COLO668 (cell line): ENCODE measurements at regions not wholly inside any gene's neighbourhood (a gene's known extent, or its start where the extent isn't known, plus 50 kb on each side); places are given as distances from the start of the nearest gene placed in this dataset.

ENCODE experiments used
- DNase-seq: peaks from one replicate; lab custom pipeline; 2025; ENCODE audit not compliant: unreplicated experiment; lab: John Stamatoyannopoulos, UW

DNA sequence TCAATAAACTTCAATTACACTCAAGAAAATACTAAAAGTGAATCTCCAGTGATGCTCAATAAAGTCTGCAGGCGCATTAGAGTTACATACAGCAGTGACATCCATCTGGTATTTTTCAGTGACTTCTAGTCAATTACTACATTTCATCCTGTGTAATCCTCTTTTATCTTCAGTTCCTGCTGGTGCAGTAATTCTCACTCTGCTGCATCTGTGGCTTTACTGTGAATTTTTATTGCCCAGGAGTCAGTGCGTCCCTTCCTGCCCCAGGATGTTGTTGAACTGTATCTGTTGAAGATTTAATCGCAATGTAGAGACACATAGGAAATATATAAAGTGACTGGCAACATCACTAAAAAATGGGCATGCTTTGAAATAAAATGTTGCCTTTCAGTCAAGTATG is 196.3 kb upstream of the TMTC4 start:
- DNase-seq = no peak

DNA sequence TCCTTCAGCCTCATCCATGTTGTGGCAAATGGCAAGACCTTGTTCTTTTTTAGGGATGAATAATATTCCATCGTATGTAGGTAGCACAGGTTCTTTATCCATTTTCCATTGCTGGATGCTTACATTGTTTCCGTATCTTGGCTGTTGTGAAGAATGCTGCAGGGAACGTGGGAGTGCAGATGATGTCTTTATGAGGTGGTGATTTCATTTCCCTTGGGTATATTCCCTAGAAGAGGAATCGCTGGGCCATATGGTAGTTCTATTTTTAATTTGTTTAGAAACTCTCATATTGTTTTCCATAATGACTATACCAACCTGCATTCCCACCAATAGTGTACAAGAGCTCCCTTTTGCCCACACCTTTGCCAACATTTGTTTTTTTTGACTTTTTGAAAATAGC is 186.3 kb upstream of the TMTC4 start:
- no peak for DNase-seq

DNA sequence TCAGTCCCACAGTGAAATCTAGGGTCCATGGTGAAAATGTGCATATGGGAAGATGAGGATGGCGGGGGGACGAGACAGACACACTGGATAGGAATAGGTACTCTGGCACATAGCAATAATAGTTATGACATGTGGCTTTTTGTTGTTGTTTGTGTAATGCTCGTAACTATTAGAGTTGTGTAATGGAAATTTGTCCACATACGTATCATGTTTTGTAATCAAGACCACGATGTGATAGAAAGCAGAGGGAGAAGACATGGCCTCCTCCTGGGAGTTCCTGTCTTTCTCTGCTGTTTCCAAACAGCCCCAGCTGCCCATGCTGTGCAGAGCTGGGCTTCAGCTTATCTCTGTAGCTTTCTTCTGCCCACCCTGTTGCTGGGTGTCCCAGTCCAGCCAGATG is 185.3 kb upstream of the TMTC4 start:
- DNase-seq = no peak

DNA sequence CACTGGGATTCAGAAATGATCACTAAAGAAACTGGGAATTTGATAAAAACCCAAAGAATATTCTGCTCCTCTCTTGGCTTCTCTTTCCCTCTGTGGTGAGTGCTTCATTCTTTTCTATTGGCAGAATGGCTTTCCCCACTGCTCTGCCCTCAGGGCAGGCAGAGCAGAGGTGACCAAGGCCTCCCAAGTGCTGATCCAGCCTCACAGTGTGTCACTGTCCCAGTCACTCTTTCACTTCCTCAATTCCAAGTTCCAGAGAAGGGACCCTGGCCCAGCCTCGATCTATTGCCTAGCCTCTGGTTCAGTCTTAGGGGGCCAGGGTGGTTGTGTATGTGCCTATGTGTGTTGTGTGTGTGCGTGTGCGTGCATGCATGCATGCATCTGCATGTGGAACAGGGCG is 180.6 kb upstream of the TMTC4 start:
- DNase-seq = no peak

DNA sequence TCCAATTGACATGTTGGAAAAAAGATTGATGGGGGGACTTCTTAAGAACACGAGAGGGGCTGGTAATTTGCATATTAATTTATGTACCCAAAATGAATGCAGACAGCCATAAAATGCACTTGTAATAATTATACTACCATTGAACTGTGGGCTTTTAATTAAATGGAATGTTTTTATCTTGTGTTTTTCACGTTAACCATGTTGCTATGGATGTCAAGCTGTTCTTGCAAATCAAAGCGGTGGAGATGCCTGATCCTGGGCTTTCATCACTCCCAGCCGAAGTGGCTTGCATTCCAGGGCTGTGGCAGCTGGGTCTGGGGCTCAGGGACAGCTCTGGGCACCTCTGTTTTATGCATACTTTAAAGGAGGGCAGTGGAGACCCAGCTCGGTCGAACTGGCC is 179.4 kb upstream of the TMTC4 start:
- no peak for DNase-seq

DNA sequence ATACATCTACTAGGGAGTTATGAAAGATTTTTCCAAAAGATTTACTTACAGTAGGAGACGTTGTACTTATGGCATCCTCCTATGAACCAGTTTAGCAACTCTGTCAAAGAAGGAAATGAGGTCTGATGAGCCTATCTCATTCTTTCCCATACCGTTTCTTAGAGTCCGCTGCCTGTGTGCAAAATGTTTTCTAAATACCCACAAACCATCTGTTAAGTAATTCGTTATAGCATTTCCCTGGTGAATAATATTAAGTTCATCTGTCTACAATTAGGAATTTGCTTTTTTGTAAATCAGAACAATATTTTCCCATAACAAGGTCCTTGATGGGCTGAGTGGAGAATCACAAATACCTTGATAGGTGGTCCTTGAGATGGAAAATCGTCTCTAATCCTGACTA is 178.8 kb upstream of the TMTC4 start:
- DNase-seq = no peak

DNA sequence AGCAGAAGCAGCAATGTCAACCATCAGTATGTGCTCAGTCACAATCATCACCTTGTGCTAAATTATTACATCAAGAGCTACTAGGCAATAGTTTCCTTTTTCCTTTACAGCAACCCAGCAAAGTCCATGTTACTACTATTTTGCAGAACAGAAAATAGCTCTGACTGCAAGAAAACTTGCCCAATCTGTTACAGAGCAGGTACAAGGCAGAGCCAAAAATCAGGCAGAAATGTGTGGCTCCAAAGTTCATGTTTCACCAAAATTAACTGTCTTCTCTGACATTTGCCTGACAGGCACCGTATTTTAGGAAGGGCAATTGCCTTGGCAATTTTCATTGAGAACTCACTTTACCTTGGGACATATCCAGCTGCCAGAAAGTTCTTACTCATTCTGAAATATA is 177.6 kb upstream of the TMTC4 start:
- DNase-seq = no peak

DNA sequence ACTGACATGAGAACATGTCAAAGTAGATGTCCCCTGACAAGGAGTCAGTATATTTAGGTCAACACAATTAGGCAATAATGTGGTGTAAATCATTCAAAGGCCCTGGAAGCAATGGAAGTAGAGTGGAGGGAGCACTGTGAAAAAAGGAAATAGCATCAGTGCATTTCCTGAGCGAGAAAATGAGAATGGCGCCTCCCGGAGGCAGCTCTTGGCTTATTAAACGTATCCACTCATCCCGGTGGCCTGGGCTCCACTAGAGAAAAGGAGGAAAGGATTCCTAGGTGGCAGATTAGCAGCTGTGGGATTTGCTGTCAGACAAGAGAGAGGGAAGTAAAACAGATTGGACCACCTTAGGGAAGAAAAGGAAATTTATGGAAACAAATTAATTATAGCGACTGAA is 173.7 kb upstream of the TMTC4 start:
- DNase-seq = peak; percentile 32

DNA sequence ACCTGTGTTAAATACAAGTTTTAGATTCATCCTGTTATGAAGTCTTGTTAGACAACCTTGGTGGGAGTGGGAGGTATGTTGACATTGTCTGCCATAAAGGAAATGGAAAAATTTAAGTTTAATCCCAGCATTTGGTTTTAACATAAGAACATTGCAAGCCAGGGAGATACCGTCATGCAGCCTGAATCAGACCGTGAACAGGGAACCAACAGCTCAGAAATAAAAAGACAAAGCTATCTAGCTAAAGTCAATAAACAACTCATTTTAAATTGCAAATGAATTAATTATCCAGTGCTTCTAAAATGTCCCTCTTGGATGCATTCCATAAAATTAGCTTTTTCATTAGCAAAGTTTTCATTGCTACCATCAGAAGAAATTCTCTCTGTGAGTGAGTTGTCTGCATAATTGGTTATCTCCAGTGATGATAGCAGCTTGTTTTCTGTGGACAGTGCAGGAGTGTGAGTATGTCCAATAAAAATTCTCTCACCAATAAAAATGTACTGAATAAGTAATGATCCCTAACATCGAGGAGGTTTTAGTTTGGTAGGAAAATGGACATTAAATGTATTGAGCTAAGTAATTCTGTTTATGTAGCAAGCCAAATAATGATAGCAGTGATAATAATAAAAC is 170.6 kb upstream of the TMTC4 start:
- no peak for DNase-seq

DNA sequence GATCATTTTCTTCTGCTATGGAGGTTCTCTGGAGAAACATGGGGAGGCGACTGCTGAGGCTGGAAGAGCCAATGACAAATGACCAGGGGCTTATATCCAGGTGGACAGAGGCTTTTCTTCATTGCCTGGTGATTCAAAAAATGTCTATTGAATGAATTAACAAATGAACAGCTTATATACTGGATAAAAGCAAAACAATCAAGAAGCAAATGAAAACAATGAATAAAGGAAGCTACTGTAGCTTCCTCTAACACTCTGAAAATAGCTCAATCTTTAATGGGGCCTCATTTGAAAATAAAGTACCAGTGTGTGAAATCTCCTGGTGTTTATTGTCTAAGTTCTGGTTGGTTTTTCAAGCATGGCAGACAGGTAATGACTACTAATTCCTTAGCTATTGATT is 167.5 kb upstream of the TMTC4 start:
- DNase-seq = no peak

DNA sequence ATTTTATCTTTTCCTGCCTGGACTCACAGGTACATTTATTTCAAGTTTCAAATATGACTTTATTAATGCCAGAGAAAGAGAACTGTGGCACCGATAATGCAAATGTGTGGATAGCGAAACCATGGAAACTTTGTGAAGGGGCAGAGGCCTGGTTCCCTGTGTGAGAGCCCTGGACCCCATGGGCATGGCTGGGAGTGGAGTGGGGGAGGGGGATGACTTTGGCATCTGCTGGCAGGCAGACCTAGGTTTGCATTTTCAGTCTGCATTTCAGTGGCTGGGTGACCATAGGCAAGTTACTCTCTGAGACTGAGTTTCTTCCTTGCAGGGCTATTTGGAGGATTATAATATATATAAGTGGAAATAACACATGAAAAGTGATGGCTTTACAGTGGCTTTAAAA is 163.8 kb upstream of the TMTC4 start:
- DNase-seq = no peak

DNA sequence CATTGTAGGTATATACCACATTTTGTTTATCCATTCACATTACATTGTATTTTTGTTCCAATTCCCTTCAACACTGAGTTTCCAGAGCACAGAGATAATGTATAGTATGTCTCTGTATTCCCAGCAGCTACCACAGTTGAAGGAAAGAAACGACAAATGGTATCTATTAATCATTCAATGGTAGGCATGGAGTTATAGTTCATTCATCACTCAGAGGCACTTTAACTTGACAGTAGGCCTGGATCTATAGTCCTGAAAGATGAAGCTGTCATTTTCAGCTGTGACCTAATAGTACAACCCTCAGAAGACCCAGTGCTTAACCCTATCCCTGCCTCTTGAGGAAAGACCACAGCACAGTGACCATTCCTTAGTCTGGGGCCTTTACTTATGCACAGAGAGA is 163.0 kb upstream of the TMTC4 start:
- no peak for DNase-seq

DNA sequence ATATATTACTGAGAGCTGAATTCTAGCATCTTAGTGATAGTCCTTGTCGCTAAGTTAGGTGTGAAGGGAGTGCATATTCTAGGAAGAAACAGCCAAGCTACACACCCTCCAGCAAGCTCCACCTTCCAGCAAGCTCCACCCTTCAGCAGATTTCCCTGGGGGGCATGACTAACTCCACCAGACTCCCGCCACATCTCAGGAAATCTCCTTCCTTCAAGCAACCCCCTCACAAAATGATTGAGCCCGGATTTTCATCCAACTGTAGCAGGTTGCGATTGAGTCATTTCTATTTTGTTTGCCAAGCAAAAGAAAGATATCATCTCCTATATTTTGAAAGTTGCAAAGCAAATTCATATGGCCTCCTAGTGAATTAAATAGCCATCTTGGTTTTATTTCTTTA is 162.1 kb upstream of the TMTC4 start:
- DNase-seq = no peak

DNA sequence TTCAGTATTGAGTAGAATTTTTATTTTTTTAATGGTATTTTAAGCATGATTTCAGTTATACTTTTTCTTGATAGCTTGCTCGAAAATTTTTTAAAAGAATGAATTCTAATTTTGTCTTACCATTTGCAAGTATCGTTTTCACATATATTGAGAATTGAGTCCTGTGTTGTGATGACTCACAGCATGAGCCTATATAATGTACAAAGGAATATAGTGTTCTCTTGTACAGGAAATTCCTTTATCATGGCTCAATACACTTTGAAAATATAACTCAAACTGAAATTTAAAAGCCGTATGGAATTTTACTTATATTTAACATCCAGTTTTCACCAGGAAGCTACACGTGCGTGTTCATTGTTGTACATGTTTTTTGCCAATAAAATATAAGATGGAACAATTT is 161.1 kb upstream of the TMTC4 start:
- DNase-seq = no peak

DNA sequence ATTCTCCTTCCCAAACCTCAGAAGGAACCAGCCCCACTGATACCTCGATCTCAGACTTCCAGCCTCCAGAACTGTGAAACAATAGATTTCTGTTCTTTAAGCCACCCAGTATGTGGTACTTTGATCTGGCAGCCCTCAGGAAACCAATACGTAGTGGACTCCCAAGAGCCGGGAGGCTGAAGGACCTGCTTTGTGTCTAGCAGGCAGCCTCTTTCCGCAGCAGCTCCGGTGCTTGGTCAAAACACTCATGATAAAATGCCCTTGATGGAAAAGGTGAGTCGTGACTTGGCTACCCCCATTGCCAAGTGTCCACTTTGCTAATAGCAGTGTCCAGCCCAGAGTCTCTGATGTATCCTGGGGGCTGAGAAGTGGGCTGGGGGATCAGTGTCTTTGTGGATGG is 158.8 kb upstream of the TMTC4 start:
- DNase-seq = no peak

DNA sequence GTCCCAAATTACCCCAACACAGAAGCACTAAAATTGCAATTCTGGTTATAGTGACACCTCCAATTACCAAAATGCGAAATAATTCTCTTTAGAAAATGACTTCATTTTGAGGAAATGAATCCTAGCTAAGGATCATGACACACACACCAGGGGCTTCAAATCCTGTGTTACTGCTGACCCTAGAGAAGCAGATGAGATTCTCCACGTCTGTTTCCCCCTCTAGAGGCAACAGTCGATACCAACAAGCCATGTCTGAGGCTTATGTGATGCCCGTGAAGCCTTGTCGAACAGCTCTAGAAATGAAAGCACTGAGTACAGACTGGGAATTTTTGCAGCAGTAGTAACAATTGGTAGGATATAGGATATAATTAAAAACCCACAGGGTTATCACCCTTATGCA is 153.6 kb upstream of the TMTC4 start:
- DNase-seq = no peak

DNA sequence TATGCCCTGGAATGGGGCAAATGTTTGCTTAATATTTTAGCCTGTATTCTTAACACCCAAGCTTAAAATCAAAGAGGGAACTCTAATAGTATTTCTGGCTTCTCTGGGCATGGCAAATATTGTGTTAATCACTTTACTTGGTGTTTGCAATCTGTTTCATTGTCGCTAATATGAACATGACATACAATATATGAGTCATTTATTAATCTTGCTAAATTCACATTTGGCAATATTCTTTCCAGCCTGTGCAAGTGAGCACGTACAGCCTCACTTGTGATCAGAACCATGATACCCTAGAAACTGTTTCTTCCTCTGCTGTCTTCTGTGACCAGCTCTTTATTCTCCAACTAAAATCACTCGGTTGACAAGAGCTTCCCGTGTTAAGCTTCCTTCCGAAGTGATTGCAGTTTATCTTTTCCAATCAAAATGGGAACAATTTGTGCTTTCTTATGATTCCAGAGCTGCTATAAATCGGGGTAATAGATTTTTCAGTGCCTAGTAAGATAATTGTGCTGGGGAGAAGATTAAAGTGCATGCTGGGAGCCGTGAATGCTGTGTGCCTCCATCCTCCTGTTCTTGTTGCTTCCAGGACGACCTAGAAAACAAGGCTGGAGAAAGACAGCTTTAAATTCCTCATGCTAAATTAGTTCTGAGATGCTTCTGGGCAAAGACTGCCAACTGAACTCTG is 153.0 kb upstream of the TMTC4 start:
- no peak for DNase-seq

DNA sequence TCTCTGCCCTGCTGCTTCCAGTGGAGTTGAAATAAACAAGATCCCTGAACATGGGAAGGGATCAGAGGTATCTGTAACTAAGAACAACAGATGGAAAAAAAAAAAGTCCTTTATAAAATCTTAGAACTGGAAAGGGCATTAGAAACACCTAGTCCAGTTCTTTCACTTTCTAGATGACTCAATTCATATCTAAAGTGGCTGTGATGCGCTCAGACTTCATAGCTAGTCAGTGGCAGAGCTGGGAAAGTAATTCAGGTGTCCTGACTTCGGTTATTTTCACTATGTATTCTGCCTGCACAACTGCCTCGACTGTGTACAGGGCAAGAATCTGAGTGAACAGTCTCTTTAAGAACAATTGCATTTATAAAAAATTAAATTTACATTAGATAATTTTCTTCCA is 151.8 kb upstream of the TMTC4 start:
- DNase-seq = no peak

DNA sequence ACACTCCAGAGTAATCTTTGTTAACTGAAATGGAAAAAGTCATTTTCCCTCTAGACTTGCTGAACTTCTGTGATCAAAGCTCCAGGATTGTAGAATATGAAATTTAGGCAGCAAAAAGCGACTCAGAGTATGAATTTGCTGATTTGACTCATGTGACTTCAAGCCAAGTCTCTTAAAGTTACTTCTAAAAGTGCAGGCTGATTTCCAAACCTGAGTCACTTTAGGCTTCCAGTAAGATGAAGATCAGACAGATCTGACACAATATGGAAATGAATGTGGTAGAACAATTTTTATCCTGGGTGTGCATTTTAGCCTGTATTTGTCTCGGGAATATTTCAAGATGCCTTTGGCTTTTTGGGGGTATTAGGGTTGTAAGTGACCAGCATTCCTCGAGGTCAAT is 151.0 kb upstream of the TMTC4 start:
- DNase-seq = no peak

DNA sequence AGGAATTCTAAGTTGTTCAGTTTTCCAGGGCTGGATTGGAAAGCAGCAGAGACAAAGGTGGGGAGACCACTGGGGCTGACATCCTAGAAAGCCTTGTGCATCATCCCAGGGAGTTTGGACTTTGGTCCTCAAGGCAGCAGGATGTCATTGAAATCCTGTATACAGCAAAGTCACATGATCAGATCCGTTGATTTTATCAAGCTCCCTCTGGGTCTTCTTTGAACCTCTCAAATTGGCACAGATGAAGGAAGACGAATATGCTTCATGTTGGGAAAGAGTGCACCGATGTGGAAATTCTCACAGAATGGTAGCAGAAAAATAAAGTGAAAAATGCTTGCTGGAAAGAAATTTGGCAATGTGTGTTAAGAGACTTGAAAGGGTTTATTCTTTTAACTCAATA is 149.8 kb upstream of the TMTC4 start:
- DNase-seq = no peak

DNA sequence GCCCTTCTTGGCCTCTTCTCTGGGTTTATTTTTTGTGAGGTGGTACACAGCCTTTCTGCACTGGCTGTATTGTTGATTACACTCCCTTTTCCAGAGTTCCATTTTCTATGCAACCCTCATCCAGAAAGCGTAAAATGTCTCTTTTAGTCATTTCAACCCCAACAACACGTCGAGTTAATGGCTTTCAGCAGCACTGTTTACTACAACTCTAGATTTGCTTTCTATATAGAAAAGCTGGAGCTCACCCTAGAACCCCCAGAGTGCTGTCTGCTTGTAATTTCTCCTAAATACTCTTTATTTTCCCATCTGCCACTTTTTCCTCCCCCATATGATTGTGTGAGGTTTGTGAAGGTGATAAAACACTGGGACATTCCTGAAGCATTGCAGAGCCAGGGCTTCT is 148.9 kb upstream of the TMTC4 start:
- DNase-seq = no peak

DNA sequence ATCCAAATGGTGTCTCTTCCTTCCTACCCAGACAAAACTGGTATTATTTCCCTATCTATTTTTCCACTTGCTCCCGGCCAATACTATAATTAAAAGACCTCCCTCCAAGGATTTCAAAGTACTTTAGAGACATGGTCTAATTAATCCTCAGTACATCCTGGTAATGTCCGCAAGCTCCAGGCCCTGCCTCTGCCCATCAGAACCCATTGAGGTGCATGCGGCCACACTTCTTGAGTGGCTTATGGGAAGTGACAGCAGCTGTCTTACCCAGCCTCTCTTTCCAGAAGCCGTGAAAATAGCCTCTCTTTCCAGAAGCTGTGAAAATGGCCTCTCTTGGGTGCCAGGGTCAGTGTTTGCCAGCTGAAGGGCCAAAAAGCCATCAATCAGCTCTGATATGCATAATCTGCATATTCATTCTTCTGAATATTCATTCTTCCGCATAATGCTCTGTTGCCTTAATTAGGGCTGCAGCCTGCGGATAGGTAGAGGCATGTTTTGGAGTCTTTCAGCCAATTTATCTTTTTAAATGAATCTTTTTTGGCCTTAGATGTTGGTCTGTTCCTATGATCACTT is 148.4 kb upstream of the TMTC4 start:
- DNase-seq = no peak

DNA sequence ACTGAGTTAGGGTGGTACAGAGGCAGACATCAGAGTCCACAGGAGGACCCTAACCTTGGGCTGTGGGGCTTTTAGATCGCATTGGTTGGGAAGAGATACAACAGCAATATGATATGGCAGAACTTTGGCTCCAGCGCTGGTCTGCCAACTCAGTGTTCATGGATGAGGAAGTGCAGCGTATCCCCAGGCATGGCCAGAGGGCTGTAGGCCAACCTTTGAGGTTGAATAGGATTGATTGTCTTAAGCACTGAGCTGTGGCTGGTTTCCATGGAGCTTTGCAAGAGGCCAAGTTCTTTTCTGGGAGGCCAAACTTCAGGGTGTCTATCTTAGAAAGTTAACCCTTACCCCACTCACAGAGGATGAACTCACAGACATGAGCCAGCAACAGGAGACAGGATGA is 144.1 kb upstream of the TMTC4 start:
- no peak for DNase-seq
